A549 (cell line): ENCODE measurements at regions not wholly inside any gene's neighbourhood (a gene's known extent, or its start where the extent isn't known, plus 50 kb on each side); places are given as distances from the start of the nearest gene placed in this dataset.

Experiments
- BCL3 ChIP-seq: fragments of >200 bp; sonication (Bioruptor Twin); formaldehyde crosslinking; IDR thresholded peaks from 3 replicates; pipeline ENCODE4 v1.6.1; 2016
- CBX8 ChIP-seq: fragments of 200-600 bp; sonication (generic); IDR thresholded peaks from 2 replicates; pipeline ENCODE4 v1.6.1; 2016
- CHD2 ChIP-seq: fragments of 150-350 bp; IDR thresholded peaks from 2 replicates; pipeline ENCODE4 v1.6.1; 2014; ENCODE audit warnings: low read length; ENCODE audit not compliant: partially characterized antibody
- CTCF ChIP-seq: fragments of >200 bp; sonication (Bioruptor Twin); formaldehyde crosslinking; IDR thresholded peaks from 3 replicates; pipeline ENCODE4 v1.5.1; 2016
- HMGXB4 ChIP-seq: fragments of 250-450 bp; sonication (Bioruptor Pico); IDR thresholded peaks from 2 replicates; pipeline ENCODE4 v1.5.0; 2021; ENCODE audit warnings: mild to moderate bottlenecking, moderate library complexity, borderline replicate concordance
- MAZ ChIP-seq: fragments of 150-350 bp; IDR thresholded peaks from 2 replicates; pipeline ENCODE4 v1.6.1; 2014; ENCODE audit warnings: antibody characterized with exemption, low read depth, low read length, borderline replicate concordance
- PHF8 ChIP-seq: fragments of 200-600 bp; sonication (generic); IDR thresholded peaks from 2 replicates; pipeline ENCODE4 v1.6.1; 2016; ENCODE audit warnings: low read depth, mild to moderate bottlenecking, antibody characterized with exemption, moderate library complexity, borderline replicate concordance
- POLR2A ChIP-seq: IDR thresholded peaks from 2 replicates; pipeline ENCODE4 v1.6.1; 2012; ENCODE audit warnings: mild to moderate bottlenecking, low read length
- POLR2AphosphoS2 ChIP-seq: conservative IDR thresholded peaks from 2 replicates; pipeline ENCODE4 v1.6.1; 2012; ENCODE audit warnings: low read length, improper control_type of control experiment, inconsistent platforms
- RAD21 ChIP-seq, 2 experiments: fragments of >200 bp in 1 of 2; sonication (Bioruptor Twin) in 1 of 2; formaldehyde crosslinking in 1 of 2; IDR thresholded peaks in 1 of 2; conservative IDR thresholded peaks in 1 of 2; 2 replicates in 1 of 2; 3 replicates in 1 of 2; pipeline ENCODE4 v1.6.1; 2012 to 2018; ENCODE audit warnings: inconsistent platforms in 1 of 2
- RCOR1 ChIP-seq: fragments of 150-350 bp; IDR thresholded peaks from 2 replicates; pipeline ENCODE4 v1.6.1; 2014; ENCODE audit warnings: antibody characterized with exemption, low read length, low read depth
- RNF2 ChIP-seq: fragments of 200-600 bp; sonication (generic); IDR thresholded peaks from 2 replicates; pipeline ENCODE4 v1.6.1; 2016; ENCODE audit warnings: low read depth, mild to moderate bottlenecking, antibody characterized with exemption, moderate library complexity, borderline replicate concordance
- USF2 ChIP-seq: fragments of 450-650 bp; IDR thresholded peaks from 2 replicates; pipeline ENCODE4 v1.6.1; 2014; ENCODE audit warnings: antibody characterized with exemption
- ZFP36 ChIP-seq: fragments of 450-650 bp; IDR thresholded peaks from 2 replicates; pipeline ENCODE4 v1.6.1; 2014; ENCODE audit warnings: borderline replicate concordance; ENCODE audit not compliant: partially characterized antibody

GRCh38 chr11:105312266-105312665 lies 172.7 kb upstream of the CARD18 start:
- TF ChIP-seq CBX8 = no peak
- no peak for TF ChIP-seq CHD2
- TF ChIP-seq HMGXB4 (CRISPR knock-in tag) = no peak
- TF ChIP-seq CTCF = no peak
- TF ChIP-seq POLR2A = no peak
- TF ChIP-seq BCL3 = no peak
- no peak for TF ChIP-seq USF2
- no peak for TF ChIP-seq PHF8
- no peak for TF ChIP-seq RAD21 (conservative IDR thresholded peaks at IDR 0.05 in 1 of 2, IDR thresholded peaks at IDR 0.05 in 1 of 2)
- TF ChIP-seq RCOR1 = no peak
- no peak for TF ChIP-seq RNF2
- no peak for TF ChIP-seq POLR2AphosphoS2
- TF ChIP-seq MAZ = no peak
- no peak for TF ChIP-seq ZFP36
